ENCODE measurements at regions not wholly inside any gene's neighbourhood (a gene's known extent, or its start where the extent isn't known, plus 50 kb on each side); places are given as distances from the start of the nearest gene placed in this dataset.
A peak's percentile ranks its signal among the peaks of the same experiment; 100 is the strongest.

GRCh38 chr6:24991810-24992467 lies 56.2 kb upstream of the RIPOR2 start:
- H3K27ac ChIP-seq: no peak overlapping the region
- intact Hi-C loops (cut with DNase I; ENCODE audit: low total_unique reads): no loop called here
- WGBS, 2 donors: 76 to 79% methylated on average over 5 of the region's 5 CpGs
- no peaks in the 10 kb centered on the region for H3K36me3 ChIP-seq (ENCODE audit: low read depth, missing control alignments)
- peak; percentile 45 for DNase-seq
- H3K4me1 ChIP-seq: no peaks in the 10 kb centered on the region
- no peaks in the 10 kb centered on the region for H3K27me3 ChIP-seq
- H3K4me3 ChIP-seq: no peak overlapping the region
- TF ChIP-seq CTCF (IDR thresholded peaks at IDR 0.05) (peak; percentile 54 to 79 (median 69)), POLR2A (IDR thresholded peaks at IDR 0.05) (no peak)
- H3K9me3 ChIP-seq: no peaks in the 10 kb centered on the region

GRCh38 chr6:24994812-24995211 lies 59.1 kb upstream of the RIPOR2 start:
- 91 to 100% methylated on average over 1 of the region's 1 CpG for WGBS, 2 donors
- H3K27ac ChIP-seq: no peak overlapping the region
- H3K27me3 ChIP-seq: no peaks in the 10 kb centered on the region
- no peak for DNase-seq
- intact Hi-C loops (cut with DNase I; ENCODE audit: low total_unique reads): no loop called here
- TF ChIP-seq POLR2A (IDR thresholded peaks at IDR 0.05): no peak
- no peak for TF ChIP-seq CTCF (IDR thresholded peaks at IDR 0.05)
- H3K4me3 ChIP-seq: no peak overlapping the region
- no peaks in the 10 kb centered on the region for H3K4me1 ChIP-seq
- H3K9me3 ChIP-seq: no peaks in the 10 kb centered on the region
- H3K36me3 ChIP-seq (ENCODE audit: low read depth, missing control alignments): no peaks in the 10 kb centered on the region

GRCh38 chr6:24995270-24995669 lies 59.5 kb upstream of the RIPOR2 start:
- TF ChIP-seq POLR2A (IDR thresholded peaks at IDR 0.05) (no peak), CTCF (IDR thresholded peaks at IDR 0.05) (no peak)
- intact Hi-C loops (cut with DNase I; ENCODE audit: low total_unique reads): no loop called here
- Histone ChIP-seq H3K27me3 (no peaks in the 10 kb centered on the region), H3K36me3 (ENCODE audit: low read depth, missing control alignments) (no peaks in the 10 kb centered on the region), H3K9me3 (no peaks in the 10 kb centered on the region), H3K4me3 (no peak overlapping the region), H3K27ac (no peak overlapping the region), H3K4me1 (no peaks in the 10 kb centered on the region)
- DNase-seq: no peak
- WGBS, 2 donors: 86 to 89% methylated on average over 4 of the region's 4 CpGs

GRCh38 chr6:24996269-24996836 lies 60.6 kb upstream of the RIPOR2 start:
- no peak overlapping the region for H3K27ac ChIP-seq
- no peaks in the 10 kb centered on the region for H3K9me3 ChIP-seq
- no peak overlapping the region for H3K4me3 ChIP-seq
- no peaks in the 10 kb centered on the region for H3K4me1 ChIP-seq
- no peaks in the 10 kb centered on the region for H3K27me3 ChIP-seq
- intact Hi-C loops (cut with DNase I; ENCODE audit: low total_unique reads): no loop called here
- TF ChIP-seq POLR2A (IDR thresholded peaks at IDR 0.05) (no peak), CTCF (IDR thresholded peaks at IDR 0.05) (no peak)
- WGBS, 2 donors: 87 to 90% methylated on average over 5 of the region's 5 CpGs
- no peak for DNase-seq
- H3K36me3 ChIP-seq (ENCODE audit: low read depth, missing control alignments): no peaks in the 10 kb centered on the region

GRCh38 chr6:24997231-24997630 lies 61.5 kb upstream of the RIPOR2 start:
- DNase-seq: no peak
- H3K36me3 ChIP-seq (ENCODE audit: low read depth, missing control alignments): no peaks in the 10 kb centered on the region
- no peak overlapping the region for H3K4me3 ChIP-seq
- intact Hi-C loops (cut with DNase I; ENCODE audit: low total_unique reads): no loop called here
- no peaks in the 10 kb centered on the region for H3K27me3 ChIP-seq
- no peaks in the 10 kb centered on the region for H3K4me1 ChIP-seq
- 79 to 89% methylated on average over 1 of the region's 1 CpG for WGBS, 2 donors
- no peak overlapping the region for H3K27ac ChIP-seq
- no peaks in the 10 kb centered on the region for H3K9me3 ChIP-seq
- TF ChIP-seq POLR2A (IDR thresholded peaks at IDR 0.05): no peak
- no peak for TF ChIP-seq CTCF (IDR thresholded peaks at IDR 0.05)
